WTC11 (cell line): ENCODE measurements at regions not wholly inside any gene's neighbourhood (a gene's known extent, or its start where the extent isn't known, plus 50 kb on each side); places are given as distances from the start of the nearest gene placed in this dataset.

Experiments
- CTCF ChIP-seq: fragments of 200-600 bp; IDR thresholded peaks from 2 replicates; pipeline ENCODE4 v1.8.0; 2022; ENCODE audit warnings: antibody characterized with exemption
- FOXK1 ChIP-seq: sonication (generic); formaldehyde crosslinking; IDR thresholded peaks from 2 replicates; pipeline ENCODE4 v1.8.0; 2022; ENCODE audit warnings: mild to moderate bottlenecking, moderate library complexity, missing genetic modification reagents
- JUN ChIP-seq: sonication (generic); formaldehyde crosslinking; IDR thresholded peaks from 2 replicates; pipeline ENCODE4 v1.8.0; 2023; ENCODE audit warnings: mild to moderate bottlenecking, missing genetic modification reagents
- NR3C1 ChIP-seq: sonication (generic); formaldehyde crosslinking; conservative IDR thresholded peaks from 2 replicates; pipeline ENCODE4 v1.8.1; 2023; ENCODE audit warnings: low read depth, mild to moderate bottlenecking, missing genetic modification reagents
- RELA ChIP-seq: sonication (generic); formaldehyde crosslinking; IDR thresholded peaks from 2 replicates; pipeline ENCODE4 v1.8.1; 2022; ENCODE audit warnings: missing genetic modification reagents, mild to moderate bottlenecking, borderline replicate concordance
- SMAD3 ChIP-seq: sonication (generic); formaldehyde crosslinking; IDR thresholded peaks from 2 replicates; pipeline ENCODE4 v1.8.0; 2022; ENCODE audit warnings: missing genetic modification reagents, mild to moderate bottlenecking, borderline replicate concordance
- TEAD1 ChIP-seq: sonication (generic); formaldehyde crosslinking; IDR thresholded peaks from 2 replicates; pipeline ENCODE4 v1.8.0; 2022; ENCODE audit warnings: mild to moderate bottlenecking, missing genetic modification reagents
- ZNF121 ChIP-seq: sonication (generic); formaldehyde crosslinking; IDR thresholded peaks from 2 replicates; pipeline ENCODE4 v1.8.0; 2023; ENCODE audit warnings: missing genetic modification reagents
- ZSCAN18 ChIP-seq: fragments of 250-450 bp; sonication (Bioruptor Pico); IDR thresholded peaks from 2 replicates; pipeline ENCODE4 v2.1.2; 2022; ENCODE audit warnings: mild to moderate bottlenecking, moderate library complexity
- TF ChIP-seq, protein P1 (sequence below): sonication (generic); formaldehyde crosslinking; IDR thresholded peaks from 2 replicates; pipeline ENCODE4 v1.8.1; 2023; ENCODE audit warnings: mild to moderate bottlenecking, missing genetic modification reagents, moderate library complexity
- TF ChIP-seq, protein P2 (sequence below): sonication (generic); formaldehyde crosslinking; IDR thresholded peaks from 2 replicates; pipeline ENCODE4 v1.8.0; 2023; ENCODE audit warnings: missing genetic modification reagents, mild to moderate bottlenecking, borderline replicate concordance
- TF ChIP-seq, protein P3 (sequence below): sonication (generic); formaldehyde crosslinking; conservative IDR thresholded peaks from 2 replicates; pipeline ENCODE4 v1.8.1; 2022; ENCODE audit warnings: mild to moderate bottlenecking, missing genetic modification reagents

DNA sequence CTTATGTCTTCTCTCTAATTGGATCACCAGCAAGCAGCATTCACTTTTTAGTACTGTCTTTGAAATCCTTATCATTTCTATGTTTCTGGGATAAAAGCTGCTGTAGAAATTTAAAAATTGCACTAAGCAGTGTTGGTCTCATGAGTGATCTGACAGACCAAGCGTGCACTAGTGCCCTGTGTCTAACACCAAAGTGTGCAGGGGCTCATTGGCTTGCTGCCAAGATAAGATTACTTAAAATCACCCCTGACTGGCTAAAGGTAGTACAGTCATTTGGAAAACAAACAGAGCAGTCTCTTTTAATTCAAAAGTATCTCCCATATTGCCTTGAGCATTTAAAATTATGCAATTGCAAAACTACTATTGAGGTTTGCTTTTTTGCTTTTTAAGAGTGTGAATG is 304.6 kb downstream of the ARAP2 start:
- TF ChIP-seq CTCF (no peak), ZNF121 (CRISPR knock-in tag) (no peak), JUN (CRISPR knock-in tag) (no peak), TEAD1 (CRISPR knock-in tag) (no peak), ZSCAN18 (CRISPR knock-in tag) (no peak), NR3C1 (CRISPR knock-in tag) (no peak), RELA (CRISPR knock-in tag) (no peak), SMAD3 (CRISPR knock-in tag) (no peak), FOXK1 (CRISPR knock-in tag) (no peak)
- TF ChIP-seq, protein P1, sequence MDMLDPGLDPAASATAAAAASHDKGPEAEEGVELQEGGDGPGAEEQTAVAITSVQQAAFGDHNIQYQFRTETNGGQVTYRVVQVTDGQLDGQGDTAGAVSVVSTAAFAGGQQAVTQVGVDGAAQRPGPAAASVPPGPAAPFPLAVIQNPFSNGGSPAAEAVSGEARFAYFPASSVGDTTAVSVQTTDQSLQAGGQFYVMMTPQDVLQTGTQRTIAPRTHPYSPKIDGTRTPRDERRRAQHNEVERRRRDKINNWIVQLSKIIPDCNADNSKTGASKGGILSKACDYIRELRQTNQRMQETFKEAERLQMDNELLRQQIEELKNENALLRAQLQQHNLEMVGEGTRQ (CRISPR knock-in tag) = no peak
- TF ChIP-seq, protein P2, sequence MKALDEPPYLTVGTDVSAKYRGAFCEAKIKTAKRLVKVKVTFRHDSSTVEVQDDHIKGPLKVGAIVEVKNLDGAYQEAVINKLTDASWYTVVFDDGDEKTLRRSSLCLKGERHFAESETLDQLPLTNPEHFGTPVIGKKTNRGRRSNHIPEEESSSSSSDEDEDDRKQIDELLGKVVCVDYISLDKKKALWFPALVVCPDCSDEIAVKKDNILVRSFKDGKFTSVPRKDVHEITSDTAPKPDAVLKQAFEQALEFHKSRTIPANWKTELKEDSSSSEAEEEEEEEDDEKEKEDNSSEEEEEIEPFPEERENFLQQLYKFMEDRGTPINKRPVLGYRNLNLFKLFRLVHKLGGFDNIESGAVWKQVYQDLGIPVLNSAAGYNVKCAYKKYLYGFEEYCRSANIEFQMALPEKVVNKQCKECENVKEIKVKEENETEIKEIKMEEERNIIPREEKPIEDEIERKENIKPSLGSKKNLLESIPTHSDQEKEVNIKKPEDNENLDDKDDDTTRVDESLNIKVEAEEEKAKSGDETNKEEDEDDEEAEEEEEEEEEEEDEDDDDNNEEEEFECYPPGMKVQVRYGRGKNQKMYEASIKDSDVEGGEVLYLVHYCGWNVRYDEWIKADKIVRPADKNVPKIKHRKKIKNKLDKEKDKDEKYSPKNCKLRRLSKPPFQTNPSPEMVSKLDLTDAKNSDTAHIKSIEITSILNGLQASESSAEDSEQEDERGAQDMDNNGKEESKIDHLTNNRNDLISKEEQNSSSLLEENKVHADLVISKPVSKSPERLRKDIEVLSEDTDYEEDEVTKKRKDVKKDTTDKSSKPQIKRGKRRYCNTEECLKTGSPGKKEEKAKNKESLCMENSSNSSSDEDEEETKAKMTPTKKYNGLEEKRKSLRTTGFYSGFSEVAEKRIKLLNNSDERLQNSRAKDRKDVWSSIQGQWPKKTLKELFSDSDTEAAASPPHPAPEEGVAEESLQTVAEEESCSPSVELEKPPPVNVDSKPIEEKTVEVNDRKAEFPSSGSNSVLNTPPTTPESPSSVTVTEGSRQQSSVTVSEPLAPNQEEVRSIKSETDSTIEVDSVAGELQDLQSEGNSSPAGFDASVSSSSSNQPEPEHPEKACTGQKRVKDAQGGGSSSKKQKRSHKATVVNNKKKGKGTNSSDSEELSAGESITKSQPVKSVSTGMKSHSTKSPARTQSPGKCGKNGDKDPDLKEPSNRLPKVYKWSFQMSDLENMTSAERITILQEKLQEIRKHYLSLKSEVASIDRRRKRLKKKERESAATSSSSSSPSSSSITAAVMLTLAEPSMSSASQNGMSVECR (CRISPR knock-in tag) = no peak
- TF ChIP-seq, protein P3, sequence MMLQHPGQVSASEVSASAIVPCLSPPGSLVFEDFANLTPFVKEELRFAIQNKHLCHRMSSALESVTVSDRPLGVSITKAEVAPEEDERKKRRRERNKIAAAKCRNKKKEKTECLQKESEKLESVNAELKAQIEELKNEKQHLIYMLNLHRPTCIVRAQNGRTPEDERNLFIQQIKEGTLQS = no peak
